ENCODE measurements at regions not wholly inside any gene's neighbourhood (a gene's known extent, or its start where the extent isn't known, plus 50 kb on each side); places are given as distances from the start of the nearest gene placed in this dataset.

DNA sequence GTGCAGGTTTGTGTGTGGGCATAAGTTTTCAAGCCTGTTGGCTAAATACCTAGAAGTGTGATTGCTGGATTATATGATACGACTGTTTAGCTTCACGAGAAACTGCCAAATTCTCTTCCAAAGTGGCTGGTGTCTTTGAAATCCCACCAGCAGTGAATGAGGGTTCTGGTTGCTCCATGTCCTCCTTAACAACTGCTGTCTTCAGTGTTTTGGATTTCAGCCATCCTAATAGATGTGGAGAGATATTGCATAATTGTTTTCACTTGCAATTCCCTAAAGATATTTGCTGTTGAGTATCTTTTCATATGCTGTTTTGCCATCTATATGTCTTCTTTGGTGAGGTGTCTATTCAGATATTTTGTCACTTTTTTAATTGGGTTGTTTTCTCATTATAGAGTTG lies 390.5 kb downstream of the ZNF536 start:
- Histone ChIP-seq H3K36me3 (ENCODE audit: control insufficient read depth, insufficient read depth, low read length) (no peaks in the 10 kb centered on the region), H3K27ac (ENCODE audit: low read length) (no peak overlapping the region), H3K27me3 (ENCODE audit: control insufficient read depth, insufficient read depth, low read length) (no peaks in the 10 kb centered on the region; the same call in 1 of the 2 replicates), H3K4me1 (ENCODE audit: control insufficient read depth, insufficient read depth, low read length) (no peaks in the 10 kb centered on the region), H3K9me3 (ENCODE audit: control insufficient read depth, insufficient read depth, low read depth, low read length) (no peaks in the 10 kb centered on the region), H3K4me3 (ENCODE audit: low read depth in 2 of 2, low read length in 2 of 2) (no peak overlapping the region)
- intact Hi-C loops (cut with micrococcal nuclease; ENCODE audit: unreplicated experiment) (no loop called here), in situ Hi-C loops (cut with HindIII; ENCODE audit: low pct_unique_long_range_greater_than_20kb, low sequenced_read_pairs) (no loop called here)
- DNase-seq (ENCODE audit: low read depth, low spot score): no peak
- POLR2A ChIA-PET: no interaction called here
- CTCF ChIA-PET: no interaction called here
- TF ChIP-seq REST (IDR thresholded peaks at IDR 0.05; ENCODE audit: insufficient read depth in 1 of 2, low read depth in 2 of 2, low read length in 1 of 2): no peak
- no peak for TF ChIP-seq SIN3A (IDR thresholded peaks at IDR 0.05; ENCODE audit: borderline replicate concordance, insufficient read depth, low read depth, low read length)
- BruUV-seq (replicated peaks): no TSS peak
- ATAC-seq: no peak

DNA sequence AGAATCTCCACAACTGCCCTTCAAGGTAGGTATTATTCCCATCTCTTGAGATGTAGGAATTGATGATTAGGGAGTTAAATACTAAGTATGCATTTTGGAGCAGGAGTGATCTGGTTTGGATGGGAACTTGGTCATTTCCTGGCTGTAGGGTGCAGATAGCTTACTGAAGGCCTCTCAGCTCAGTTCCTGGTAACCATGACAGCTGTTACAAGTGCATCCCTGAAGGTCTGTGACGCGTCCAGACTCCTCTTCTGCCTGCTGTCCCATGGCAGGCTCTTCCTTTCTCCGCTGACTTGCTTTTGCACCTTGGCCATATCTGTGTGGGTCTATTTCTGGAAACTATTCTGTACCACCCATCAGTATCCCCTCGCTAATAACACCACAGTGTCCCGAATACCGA lies 387.8 kb downstream of the ZNF536 start:
- intact Hi-C loops (cut with micrococcal nuclease; ENCODE audit: unreplicated experiment): no loop called here
- TF ChIP-seq TCF7L2 (IDR thresholded peaks at IDR 0.05; ENCODE audit: low read depth, low read length) (no peak), SIN3A (IDR thresholded peaks at IDR 0.05; ENCODE audit: borderline replicate concordance, insufficient read depth, low read depth, low read length) (no peak), POLR2AphosphoS5 (IDR thresholded peaks at IDR 0.05; ENCODE audit: low read depth, low read length) (no peak), REST (IDR thresholded peaks at IDR 0.05; ENCODE audit: insufficient read depth in 1 of 2, low read depth in 2 of 2, low read length in 1 of 2) (no peak)
- TF ChIP-seq, protein P1, sequence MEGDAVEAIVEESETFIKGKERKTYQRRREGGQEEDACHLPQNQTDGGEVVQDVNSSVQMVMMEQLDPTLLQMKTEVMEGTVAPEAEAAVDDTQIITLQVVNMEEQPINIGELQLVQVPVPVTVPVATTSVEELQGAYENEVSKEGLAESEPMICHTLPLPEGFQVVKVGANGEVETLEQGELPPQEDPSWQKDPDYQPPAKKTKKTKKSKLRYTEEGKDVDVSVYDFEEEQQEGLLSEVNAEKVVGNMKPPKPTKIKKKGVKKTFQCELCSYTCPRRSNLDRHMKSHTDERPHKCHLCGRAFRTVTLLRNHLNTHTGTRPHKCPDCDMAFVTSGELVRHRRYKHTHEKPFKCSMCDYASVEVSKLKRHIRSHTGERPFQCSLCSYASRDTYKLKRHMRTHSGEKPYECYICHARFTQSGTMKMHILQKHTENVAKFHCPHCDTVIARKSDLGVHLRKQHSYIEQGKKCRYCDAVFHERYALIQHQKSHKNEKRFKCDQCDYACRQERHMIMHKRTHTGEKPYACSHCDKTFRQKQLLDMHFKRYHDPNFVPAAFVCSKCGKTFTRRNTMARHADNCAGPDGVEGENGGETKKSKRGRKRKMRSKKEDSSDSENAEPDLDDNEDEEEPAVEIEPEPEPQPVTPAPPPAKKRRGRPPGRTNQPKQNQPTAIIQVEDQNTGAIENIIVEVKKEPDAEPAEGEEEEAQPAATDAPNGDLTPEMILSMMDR (IDR thresholded peaks at IDR 0.05): no peak

More for the DNA sequence above, 387.8 kb downstream of the ZNF536 start:
- no peaks in the 10 kb centered on the region for H3K36me3 ChIP-seq (ENCODE audit: control insufficient read depth, insufficient read depth, low read length)
- no TSS peak for BruUV-seq (replicated peaks)
- ATAC-seq (no peak), DNase-seq (ENCODE audit: low read depth, low spot score) (no peak)
- no peaks in the 10 kb centered on the region for H3K4me1 ChIP-seq (ENCODE audit: control insufficient read depth, insufficient read depth, low read length)
- no peak overlapping the region for H3K27ac ChIP-seq (ENCODE audit: low read length)
- H3K9me3 ChIP-seq (ENCODE audit: control insufficient read depth, insufficient read depth, low read depth, low read length): no peaks in the 10 kb centered on the region
- ChIA-PET POLR2A (no interaction called here), CTCF (no interaction called here)
- in situ Hi-C loops (cut with HindIII; ENCODE audit: low pct_unique_long_range_greater_than_20kb, low sequenced_read_pairs): no loop called here
- H3K4me3 ChIP-seq (ENCODE audit: low read depth in 2 of 2, low read length in 2 of 2): no peak overlapping the region
- H3K27me3 ChIP-seq (ENCODE audit: control insufficient read depth, insufficient read depth, low read length): no peaks in the 10 kb centered on the region; the same call in 1 of the 2 replicates

Measured in Panc1 (cell line).